Fibroblast of the aortic adventitia (primary cell): ENCODE measurements at regions not wholly inside any gene's neighbourhood (a gene's known extent, or its start where the extent isn't known, plus 50 kb on each side); places are given as distances from the start of the nearest gene placed in this dataset.

ENCODE experiments used
- DNase-seq: peaks from one replicate; pipeline ENCODE4 v3.0.0-alpha.2; 2010; ENCODE audit warnings: low read depth
- H3K4me3 ChIP-seq: 2 replicates; pipeline ENCODE4 v1.5.1; 2011; ENCODE audit warnings: low read depth, mild to moderate bottlenecking, control low read depth, low read length, moderate library complexity
- CTCF ChIP-seq: IDR thresholded peaks from 2 replicates; pipeline ENCODE4 v1.5.1; 2011; ENCODE audit warnings: mild to moderate bottlenecking, low read length, control low read depth, inconsistent platforms; ENCODE audit not compliant: insufficient read depth

DNA sequence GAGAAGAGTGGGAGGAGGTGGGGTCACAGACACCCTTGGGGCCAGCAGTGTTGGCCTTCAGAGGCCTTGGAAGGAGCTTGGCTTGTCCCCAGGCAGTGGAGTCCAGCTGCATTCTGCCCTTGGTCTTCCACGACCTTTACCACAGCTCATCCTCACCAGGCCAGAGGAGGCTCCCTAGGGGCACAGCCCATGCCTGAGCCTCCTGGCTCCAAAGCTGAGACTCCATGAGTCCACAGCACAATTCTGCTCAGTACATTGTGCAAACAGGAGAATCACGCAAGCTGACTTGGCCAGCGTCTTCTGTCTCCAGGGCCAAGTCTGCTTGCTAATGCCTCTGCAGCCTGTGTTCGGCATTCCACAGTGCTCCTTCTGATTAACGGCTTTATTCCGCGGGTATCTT lies 337.2 kb downstream of the SMOC2 start:
- peak; percentile 45 for DNase-seq
- no peak overlapping the region for H3K4me3 ChIP-seq
- no peak for TF ChIP-seq CTCF

DNA sequence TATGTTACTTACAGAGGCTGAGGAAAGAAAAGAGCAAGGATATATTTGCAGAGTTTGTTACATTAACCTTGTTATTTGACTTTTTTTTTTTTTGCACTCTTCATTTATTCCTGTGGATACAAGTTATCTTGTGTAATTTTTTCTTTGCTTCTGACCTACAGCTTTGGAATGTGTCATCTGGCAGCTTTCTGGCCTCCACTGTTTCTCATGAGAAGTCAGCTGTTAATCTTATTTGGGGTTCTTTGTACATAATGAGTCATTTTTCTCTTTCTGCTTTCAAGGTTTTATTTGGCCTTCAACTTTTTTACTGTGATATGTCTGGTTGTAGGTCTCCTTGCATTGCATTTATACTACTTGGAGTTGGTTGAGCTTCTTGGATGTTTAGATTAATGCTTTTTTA lies 333.4 kb downstream of the SMOC2 start:
- H3K4me3 ChIP-seq: no peak overlapping the region
- DNase-seq: peak; percentile 30
- TF ChIP-seq CTCF: no peak

GRCh38 chr6:168773788-168774187 lies 332.8 kb downstream of the SMOC2 start:
- no peak overlapping the region for H3K4me3 ChIP-seq
- TF ChIP-seq CTCF: no peak
- DNase-seq: no peak

DNA sequence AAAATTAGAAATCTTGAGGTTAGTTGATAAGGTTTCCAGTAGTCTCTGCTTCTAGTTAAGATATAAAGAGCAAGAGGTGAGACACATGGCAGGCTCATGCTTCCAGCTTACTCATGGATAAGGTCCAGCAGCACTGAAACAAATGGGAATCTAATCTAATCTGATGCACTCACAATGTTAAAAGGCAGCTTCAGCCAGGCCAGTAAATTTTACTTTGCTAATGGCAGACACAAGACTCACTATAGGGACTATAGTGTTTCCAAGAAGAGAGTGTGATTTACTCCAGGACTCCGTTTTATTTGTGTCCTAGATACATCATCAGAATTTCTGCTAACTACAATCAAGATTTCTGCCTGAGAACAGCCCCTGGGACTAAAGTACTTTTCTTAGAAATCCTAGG lies 324.8 kb downstream of the SMOC2 start:
- no peak for TF ChIP-seq CTCF
- peak; percentile 6 for DNase-seq
- no peak overlapping the region for H3K4me3 ChIP-seq

DNA sequence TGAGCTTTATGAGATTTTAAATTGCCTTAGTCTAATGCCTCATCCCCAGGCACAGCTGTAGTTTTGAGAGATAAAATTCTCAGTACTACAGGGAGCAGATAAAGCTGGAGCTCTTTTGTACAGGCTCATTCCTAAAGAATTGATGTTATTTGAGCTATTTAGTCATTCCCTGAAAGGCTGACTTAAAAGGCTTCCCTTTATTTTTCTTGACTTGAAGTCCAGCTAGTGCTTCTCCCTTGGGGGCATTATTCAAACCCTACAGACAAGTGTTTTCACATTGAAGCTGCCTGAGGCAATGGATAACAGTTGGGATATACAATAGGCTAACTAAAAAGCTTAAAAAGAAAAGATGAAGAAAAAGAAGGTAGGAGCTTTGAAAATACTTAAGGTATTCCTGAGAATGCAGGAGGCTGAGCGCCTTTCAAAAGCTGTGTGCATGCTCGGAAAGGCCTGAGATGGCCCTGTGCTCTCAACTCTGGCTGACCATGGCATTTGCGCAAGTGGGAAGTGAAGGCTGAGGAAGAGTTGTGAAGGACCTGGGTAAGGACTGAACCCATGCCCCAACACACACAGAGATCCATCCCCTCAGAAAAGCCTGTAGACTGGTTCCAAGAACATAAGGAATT lies 315.1 kb downstream of the SMOC2 start:
- DNase-seq: peak; percentile 67
- no peak overlapping the region for H3K4me3 ChIP-seq

DNA sequence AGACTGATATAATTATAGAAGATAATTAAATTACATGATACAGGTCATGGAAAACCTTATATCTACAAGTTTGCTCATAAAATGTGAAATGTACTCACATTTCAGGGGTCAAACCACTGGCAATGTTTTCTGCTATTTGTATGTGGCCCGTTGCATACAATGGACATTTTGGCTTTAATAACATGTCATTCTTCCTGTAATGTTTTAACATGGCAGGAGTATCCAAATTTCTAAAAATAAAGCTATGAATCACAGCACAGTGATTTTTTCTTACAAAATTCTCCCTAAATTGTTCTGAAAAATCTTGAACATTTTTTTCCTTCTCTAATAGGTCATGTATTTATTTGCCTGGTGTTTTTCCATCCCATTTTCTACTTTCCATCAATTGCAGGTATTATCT lies 305.7 kb downstream of the SMOC2 start:
- peak; percentile 2 for DNase-seq
- no peak for TF ChIP-seq CTCF
- H3K4me3 ChIP-seq: no peak overlapping the region

More for the DNA sequence above, 315.1 kb downstream of the SMOC2 start:
- no peak for TF ChIP-seq CTCF

GRCh38 chr6:168746013-168746412 lies 305.0 kb downstream of the SMOC2 start:
- no peak overlapping the region for H3K4me3 ChIP-seq
- DNase-seq: no peak
- TF ChIP-seq CTCF: no peak
